Mesothelial cell of epicardium (in vitro differentiated cells): ENCODE measurements at regions not wholly inside any gene's neighbourhood (a gene's known extent, or its start where the extent isn't known, plus 50 kb on each side); places are given as distances from the start of the nearest gene placed in this dataset.

Experiments
- DNase-seq, 2 experiments: peaks; one replicate each; pipeline ENCODE4 v3.0.0; 2021; ENCODE audit warnings: low spot score in 2 of 2; ENCODE audit not compliant: unreplicated experiment in 2 of 2
- H3K27ac Mint-ChIP-seq: 2 replicates; pipeline ENCODE4 v1.8.0; 2021; ENCODE audit warnings: mixed read lengths
- H3K27me3 Mint-ChIP-seq: 2 replicates; pipeline ENCODE4 v1.8.0; 2021; ENCODE audit warnings: low read depth, mixed read lengths
- H3K36me3 Mint-ChIP-seq: 2 replicates; pipeline ENCODE4 v1.8.0; 2021; ENCODE audit warnings: mixed read lengths
- H3K4me1 Mint-ChIP-seq: 2 replicates; pipeline ENCODE4 v1.8.0; 2021; ENCODE audit warnings: mixed read lengths
- H3K4me3 Mint-ChIP-seq: 2 replicates; pipeline ENCODE4 v1.8.0; 2021; ENCODE audit warnings: mild to moderate bottlenecking, moderate library complexity, mixed read lengths
- H3K9me3 Mint-ChIP-seq: 2 replicates; pipeline ENCODE4 v1.8.0; 2021; ENCODE audit warnings: mixed read lengths
- TF ChIP-seq, protein P1 (sequence below): fragments of 200-600 bp; sonication (generic); IDR thresholded peaks from one replicate; pipeline ENCODE4 v1.5.0; 2021; ENCODE audit warnings: antibody characterized with exemption; ENCODE audit not compliant: unreplicated experiment

DNA sequence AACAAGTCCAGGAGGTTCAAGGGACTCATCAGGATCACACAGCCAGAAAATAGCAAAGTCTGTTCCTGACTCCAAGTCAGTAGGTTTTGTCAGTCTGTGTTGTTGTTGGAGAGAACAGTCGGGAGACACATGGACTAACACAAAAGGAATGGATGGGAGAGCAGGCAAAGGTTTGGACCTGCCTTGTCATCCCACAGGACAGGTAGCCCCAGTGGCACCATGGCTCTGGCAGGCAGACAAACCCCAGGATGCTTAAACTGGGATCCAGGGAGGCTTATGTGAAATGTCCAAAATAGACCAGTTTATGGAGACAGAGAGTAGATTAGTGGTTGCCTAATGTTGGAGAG, 201.6 kb upstream of the NAV2 start:
- TF ChIP-seq, protein P1, sequence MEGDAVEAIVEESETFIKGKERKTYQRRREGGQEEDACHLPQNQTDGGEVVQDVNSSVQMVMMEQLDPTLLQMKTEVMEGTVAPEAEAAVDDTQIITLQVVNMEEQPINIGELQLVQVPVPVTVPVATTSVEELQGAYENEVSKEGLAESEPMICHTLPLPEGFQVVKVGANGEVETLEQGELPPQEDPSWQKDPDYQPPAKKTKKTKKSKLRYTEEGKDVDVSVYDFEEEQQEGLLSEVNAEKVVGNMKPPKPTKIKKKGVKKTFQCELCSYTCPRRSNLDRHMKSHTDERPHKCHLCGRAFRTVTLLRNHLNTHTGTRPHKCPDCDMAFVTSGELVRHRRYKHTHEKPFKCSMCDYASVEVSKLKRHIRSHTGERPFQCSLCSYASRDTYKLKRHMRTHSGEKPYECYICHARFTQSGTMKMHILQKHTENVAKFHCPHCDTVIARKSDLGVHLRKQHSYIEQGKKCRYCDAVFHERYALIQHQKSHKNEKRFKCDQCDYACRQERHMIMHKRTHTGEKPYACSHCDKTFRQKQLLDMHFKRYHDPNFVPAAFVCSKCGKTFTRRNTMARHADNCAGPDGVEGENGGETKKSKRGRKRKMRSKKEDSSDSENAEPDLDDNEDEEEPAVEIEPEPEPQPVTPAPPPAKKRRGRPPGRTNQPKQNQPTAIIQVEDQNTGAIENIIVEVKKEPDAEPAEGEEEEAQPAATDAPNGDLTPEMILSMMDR: no peak
- Mint-ChIP-seq H3K27me3 (peaks cover 48% of the 10 kb centered on the region), H3K4me1 (no peaks in the 10 kb centered on the region), H3K27ac (no peak overlapping the region), H3K4me3 (no peak overlapping the region), H3K9me3 (no peaks in the 10 kb centered on the region), H3K36me3 (no peaks in the 10 kb centered on the region)
- DNase-seq: no peak

DNA sequence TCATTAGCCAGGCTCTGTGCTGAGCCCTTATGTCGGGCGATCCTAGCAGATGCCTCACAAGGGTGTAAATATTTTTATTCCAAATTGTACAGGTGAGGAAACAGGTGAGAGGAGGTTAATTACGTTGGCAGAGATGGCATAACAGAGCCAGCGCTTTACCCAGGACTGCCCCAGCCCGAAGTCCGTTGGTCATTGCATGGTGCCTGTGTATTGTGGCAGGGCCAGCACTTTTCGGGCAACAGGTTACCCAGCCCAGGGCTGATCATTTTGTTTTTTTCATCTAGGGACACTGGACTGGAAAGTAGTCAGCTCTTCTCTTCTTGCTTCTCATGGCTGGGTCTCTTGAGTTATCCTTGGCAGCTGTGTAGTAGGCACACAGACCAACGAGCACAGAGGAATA, 202.2 kb upstream of the NAV2 start:
- no peaks in the 10 kb centered on the region for H3K36me3 Mint-ChIP-seq
- no peak for DNase-seq
- H3K9me3 Mint-ChIP-seq: no peaks in the 10 kb centered on the region
- H3K27ac Mint-ChIP-seq: no peak overlapping the region
- no peaks in the 10 kb centered on the region for H3K4me1 Mint-ChIP-seq
- peaks cover 43% of the 10 kb centered on the region for H3K27me3 Mint-ChIP-seq
- H3K4me3 Mint-ChIP-seq: no peak overlapping the region
- TF ChIP-seq, protein P1: no peak

DNA sequence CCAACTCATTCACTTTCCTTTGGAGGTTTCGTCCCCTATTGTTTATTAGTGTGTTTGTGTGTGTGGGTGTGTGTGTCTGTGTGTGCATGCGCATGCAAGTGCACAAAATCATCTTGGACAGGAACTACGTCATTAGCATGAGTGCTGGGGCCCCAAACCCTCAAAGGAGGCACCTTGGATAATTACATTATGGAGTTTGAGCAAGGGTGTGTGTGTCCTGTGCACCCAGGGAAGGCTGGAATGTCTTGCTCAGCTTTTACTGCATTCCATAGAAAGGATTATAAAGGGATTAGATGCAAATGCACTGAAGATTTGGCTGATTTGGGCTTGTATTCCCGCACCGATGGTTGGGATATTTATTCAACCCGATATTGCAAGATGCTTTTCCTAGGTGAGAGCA, 203.4 kb upstream of the NAV2 start:
- Mint-ChIP-seq H3K9me3 (peaks cover 5% of the 10 kb centered on the region), H3K27me3 (peaks cover 42% of the 10 kb centered on the region), H3K27ac (no peak overlapping the region), H3K4me1 (no peaks in the 10 kb centered on the region), H3K4me3 (no peak overlapping the region), H3K36me3 (no peaks in the 10 kb centered on the region)
- no peak for DNase-seq
- TF ChIP-seq, protein P1: no peak

DNA sequence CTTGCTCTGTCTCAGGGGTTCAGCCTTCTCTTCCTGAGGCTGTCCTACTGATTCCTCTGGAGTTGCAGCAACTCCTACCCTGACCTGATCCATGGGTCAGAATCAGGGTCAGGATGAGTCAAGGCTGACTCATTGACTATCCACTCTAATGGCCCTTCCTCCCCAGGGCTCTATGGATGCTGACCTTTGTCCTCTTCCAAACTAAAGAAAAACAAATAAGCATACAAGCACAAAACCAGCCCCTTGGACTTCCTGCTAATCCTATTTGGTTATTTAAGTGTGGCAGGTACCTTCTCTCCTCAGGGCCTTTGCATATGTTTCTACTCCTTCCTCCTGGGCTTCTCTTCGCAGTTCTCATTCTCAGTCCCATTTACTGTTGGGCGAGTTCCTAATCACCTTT, 204.5 kb upstream of the NAV2 start:
- peaks cover 35% of the 10 kb centered on the region for H3K27me3 Mint-ChIP-seq
- TF ChIP-seq, protein P1: no peak
- no peaks in the 10 kb centered on the region for H3K36me3 Mint-ChIP-seq
- no peak for DNase-seq
- H3K4me1 Mint-ChIP-seq: no peaks in the 10 kb centered on the region
- H3K4me3 Mint-ChIP-seq: no peak overlapping the region
- peaks cover 5% of the 10 kb centered on the region for H3K9me3 Mint-ChIP-seq
- no peak overlapping the region for H3K27ac Mint-ChIP-seq

DNA sequence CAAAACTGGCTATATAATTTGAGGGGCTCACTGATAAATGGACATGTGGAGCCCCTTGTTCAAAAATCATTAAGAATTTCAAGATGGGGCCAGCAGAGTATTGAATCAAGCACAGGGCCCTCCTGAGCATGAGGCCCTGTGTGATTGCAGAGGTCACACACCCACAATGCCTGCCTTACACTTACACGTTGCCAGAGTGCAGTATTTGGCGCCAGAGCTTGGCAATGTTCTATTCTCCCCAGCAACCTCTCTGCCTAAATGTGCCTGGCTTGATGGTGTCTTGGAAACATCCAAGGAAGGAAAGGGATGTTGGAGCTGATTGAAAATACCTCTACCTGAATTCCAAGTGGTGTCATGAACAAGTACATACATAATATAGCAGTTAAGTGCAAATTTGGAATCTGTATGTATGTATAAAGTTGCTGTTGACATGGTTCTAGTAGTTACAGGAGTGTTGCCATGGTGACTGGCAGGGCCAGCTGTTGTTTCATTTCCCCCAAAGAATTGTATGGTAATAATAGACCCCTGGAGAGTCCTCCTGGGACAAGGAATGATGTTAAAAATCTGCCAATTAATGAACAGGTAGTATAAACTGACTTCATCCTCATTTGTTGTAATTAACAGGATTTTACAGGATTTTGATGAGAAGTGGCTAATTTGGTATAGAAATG, 205.7 kb upstream of the NAV2 start:
- TF ChIP-seq, protein P1: no peak
- H3K4me1 Mint-ChIP-seq: no peaks in the 10 kb centered on the region
- no peaks in the 10 kb centered on the region for H3K36me3 Mint-ChIP-seq
- no peak overlapping the region for H3K27ac Mint-ChIP-seq
- no peak for DNase-seq
- peaks cover 5% of the 10 kb centered on the region for H3K9me3 Mint-ChIP-seq
- H3K27me3 Mint-ChIP-seq: peaks cover 23% of the 10 kb centered on the region
- no peak overlapping the region for H3K4me3 Mint-ChIP-seq
